ENCODE measurements at regions not wholly inside any gene's neighbourhood (a gene's known extent, or its start where the extent isn't known, plus 50 kb on each side); places are given as distances from the start of the nearest gene placed in this dataset.

- no peaks in the 10 kb centered on the region for H3K79me1 ChIP-seq (replicated peaks; ENCODE audit: low read length, poor library complexity, severe bottlenecking)
- no peak overlapping the region for H2AK5ac ChIP-seq (ENCODE audit: low read length, severe bottlenecking)
- H2BK12ac ChIP-seq (ENCODE audit: low read length in 2 of 2) = no peak overlapping the region
- 82% methylated on average over 2 of the region's 2 CpGs for WGBS
- no peak overlapping the region for H3K23ac ChIP-seq (ENCODE audit: low read length in 2 of 2)
- no peak overlapping the region for H4K8ac ChIP-seq (ENCODE audit: low read length)
- H2BK5ac ChIP-seq (ENCODE audit: low read depth, low read length, poor library complexity, severe bottlenecking) = no peak overlapping the region
- no peak overlapping the region for H3K14ac ChIP-seq (ENCODE audit: low read length in 2 of 2)
- no peak overlapping the region for H3K18ac ChIP-seq (ENCODE audit: low read depth in 1 of 2, low read length in 2 of 2)
- DNase-seq = no peak
- H3K4ac ChIP-seq (ENCODE audit: low read depth in 1 of 2, low read length in 2 of 2) = no peak overlapping the region
- H3K27me3 ChIP-seq (ENCODE audit: control insufficient read depth in 1 of 2, insufficient read depth in 1 of 2, low read length in 2 of 2) = no peaks in the 10 kb centered on the region
- no peak overlapping the region for H4K91ac ChIP-seq (ENCODE audit: low read length)
- no peaks in the 10 kb centered on the region for H3K9me3 ChIP-seq (ENCODE audit: control insufficient read depth, low read length)
- H3K4me3 ChIP-seq (ENCODE audit: insufficient read depth in 1 of 2, low read depth in 1 of 2, low read length in 2 of 2) = no peak overlapping the region
- H3K27ac ChIP-seq (ENCODE audit: low read length, poor library complexity, severe bottlenecking) = no peak overlapping the region
- no peak overlapping the region for H2AFZ ChIP-seq (ENCODE audit: low read depth, low read length)
- no peaks in the 10 kb centered on the region for H3K36me3 ChIP-seq (ENCODE audit: control insufficient read depth in 1 of 2, insufficient read depth in 2 of 2, low read depth in 1 of 2, low read length in 2 of 2)
- H2BK15ac ChIP-seq (ENCODE audit: low read depth, poor library complexity, severe bottlenecking) = no peak overlapping the region
- H3K9ac ChIP-seq (ENCODE audit: low read length) = no peak overlapping the region
- no peak overlapping the region for H2BK120ac ChIP-seq (ENCODE audit: low read depth, low read length)
- H3K4me2 ChIP-seq (ENCODE audit: low read length, poor library complexity, severe bottlenecking) = no peak overlapping the region
- H3K4me1 ChIP-seq (ENCODE audit: control insufficient read depth, insufficient read depth, low read depth, low read length) = no peaks in the 10 kb centered on the region
Measured at GRCh38 chr2:220014961-220015360, 387.5 kb downstream of the SLC4A3 start.

DNA sequence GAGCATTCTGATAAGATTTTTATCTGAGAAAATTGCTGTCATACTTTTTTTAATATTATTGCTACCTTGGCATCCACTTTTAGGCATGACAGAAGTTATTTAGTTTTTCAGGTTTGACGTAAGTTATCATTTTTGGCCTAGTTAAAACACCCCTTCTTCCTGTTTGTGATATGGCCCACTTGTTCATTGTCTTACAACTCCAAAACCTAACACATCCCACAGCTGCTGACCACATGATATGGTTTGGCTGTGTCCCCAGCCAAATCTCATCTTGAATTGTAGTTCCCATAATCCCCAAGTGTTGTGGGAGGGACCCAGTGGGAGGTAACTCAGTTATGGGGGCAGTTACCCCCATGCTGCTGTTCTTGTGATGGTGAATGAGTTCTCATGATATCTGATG is 388.1 kb downstream of the SLC4A3 start:
- Histone ChIP-seq H3K4me2 (ENCODE audit: low read length, poor library complexity, severe bottlenecking) (no peak overlapping the region), H2AK5ac (ENCODE audit: low read length, severe bottlenecking) (no peak overlapping the region), H4K91ac (ENCODE audit: low read length) (no peak overlapping the region), H2BK120ac (ENCODE audit: low read depth, low read length) (no peak overlapping the region), H3K9me3 (ENCODE audit: control insufficient read depth, low read length) (no peaks in the 10 kb centered on the region), H3K18ac (ENCODE audit: low read depth in 1 of 2, low read length in 2 of 2) (no peak overlapping the region), H2BK15ac (ENCODE audit: low read depth, poor library complexity, severe bottlenecking) (no peak overlapping the region), H2BK5ac (ENCODE audit: low read depth, low read length, poor library complexity, severe bottlenecking) (no peak overlapping the region), H3K27me3 (ENCODE audit: control insufficient read depth in 1 of 2, insufficient read depth in 1 of 2, low read length in 2 of 2) (no peaks in the 10 kb centered on the region), H3K23ac (ENCODE audit: low read length in 2 of 2) (no peak overlapping the region), H3K4me1 (ENCODE audit: control insufficient read depth, insufficient read depth, low read depth, low read length) (no peaks in the 10 kb centered on the region), H2BK12ac (ENCODE audit: low read length in 2 of 2) (no peak overlapping the region), H3K79me1 (replicated peaks; ENCODE audit: low read length, poor library complexity, severe bottlenecking) (no peaks in the 10 kb centered on the region), H3K36me3 (ENCODE audit: control insufficient read depth in 1 of 2, insufficient read depth in 2 of 2, low read depth in 1 of 2, low read length in 2 of 2) (no peaks in the 10 kb centered on the region), H3K4me3 (ENCODE audit: insufficient read depth in 1 of 2, low read depth in 1 of 2, low read length in 2 of 2) (no peak overlapping the region), H2AFZ (ENCODE audit: low read depth, low read length) (no peak overlapping the region), H3K4ac (ENCODE audit: low read depth in 1 of 2, low read length in 2 of 2) (no peak overlapping the region), H3K9ac (ENCODE audit: low read length) (no peak overlapping the region), H4K8ac (ENCODE audit: low read length) (no peak overlapping the region), H3K14ac (ENCODE audit: low read length in 2 of 2) (no peak overlapping the region), H3K27ac (ENCODE audit: low read length, poor library complexity, severe bottlenecking) (no peak overlapping the region)
- 100% methylated on average over 1 of the region's 1 CpG for WGBS
- DNase-seq = no peak

DNA sequence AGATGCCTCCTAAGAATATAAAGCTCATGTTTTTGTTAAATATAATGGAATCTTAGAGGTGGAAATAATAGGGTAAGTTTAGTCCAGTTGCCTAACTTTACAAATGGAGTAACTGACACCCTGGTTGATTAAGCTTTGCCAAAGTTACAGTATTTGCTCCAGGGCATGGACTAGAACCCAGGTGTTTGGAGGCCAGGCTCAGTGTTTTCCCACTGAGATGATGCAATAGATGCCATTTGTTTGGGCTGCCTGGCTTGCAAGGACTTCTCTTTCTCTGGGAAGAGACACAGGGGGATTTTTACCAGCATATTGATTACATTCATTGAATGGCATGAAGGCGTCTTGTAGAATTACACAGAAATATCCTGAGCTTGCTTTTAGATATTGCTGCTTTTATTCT is 397.8 kb downstream of the SLC4A3 start:
- Histone ChIP-seq H2BK12ac (ENCODE audit: low read length in 2 of 2) (no peak overlapping the region), H2BK15ac (ENCODE audit: low read depth, poor library complexity, severe bottlenecking) (no peak overlapping the region), H3K14ac (ENCODE audit: low read length in 2 of 2) (no peak overlapping the region), H4K8ac (ENCODE audit: low read length) (no peak overlapping the region), H3K9ac (ENCODE audit: low read length) (no peak overlapping the region), H2AK5ac (ENCODE audit: low read length, severe bottlenecking) (no peak overlapping the region), H3K23ac (ENCODE audit: low read length in 2 of 2) (no peak overlapping the region), H2BK120ac (ENCODE audit: low read depth, low read length) (no peak overlapping the region), H3K27ac (ENCODE audit: low read length, poor library complexity, severe bottlenecking) (no peak overlapping the region), H3K79me1 (replicated peaks; ENCODE audit: low read length, poor library complexity, severe bottlenecking) (no peaks in the 10 kb centered on the region), H3K4me2 (ENCODE audit: low read length, poor library complexity, severe bottlenecking) (no peak overlapping the region), H2BK5ac (ENCODE audit: low read depth, low read length, poor library complexity, severe bottlenecking) (no peak overlapping the region), H3K18ac (ENCODE audit: low read depth in 1 of 2, low read length in 2 of 2) (no peak overlapping the region), H3K4ac (ENCODE audit: low read depth in 1 of 2, low read length in 2 of 2) (no peak overlapping the region), H2AFZ (ENCODE audit: low read depth, low read length) (no peak overlapping the region), H4K91ac (ENCODE audit: low read length) (no peak overlapping the region), H3K27me3 (ENCODE audit: control insufficient read depth in 1 of 2, insufficient read depth in 1 of 2, low read length in 2 of 2) (no peaks in the 10 kb centered on the region), H3K4me1 (ENCODE audit: control insufficient read depth, insufficient read depth, low read depth, low read length) (no peaks in the 10 kb centered on the region), H3K9me3 (ENCODE audit: control insufficient read depth, low read length) (no peaks in the 10 kb centered on the region), H3K36me3 (ENCODE audit: control insufficient read depth in 1 of 2, insufficient read depth in 2 of 2, low read depth in 1 of 2, low read length in 2 of 2) (no peaks in the 10 kb centered on the region), H3K4me3 (ENCODE audit: insufficient read depth in 1 of 2, low read depth in 1 of 2, low read length in 2 of 2) (no peak overlapping the region)
- 100% methylated on average over 1 of the region's 1 CpG for WGBS
- no peak for DNase-seq

- Histone ChIP-seq H3K4me3 (ENCODE audit: insufficient read depth in 1 of 2, low read depth in 1 of 2, low read length in 2 of 2) (no peak overlapping the region), H3K4me1 (ENCODE audit: control insufficient read depth, insufficient read depth, low read depth, low read length) (peaks cover 1% of the 10 kb centered on the region), H2AK5ac (ENCODE audit: low read length, severe bottlenecking) (no peak overlapping the region), H3K23ac (ENCODE audit: low read length in 2 of 2) (no peak overlapping the region), H3K14ac (ENCODE audit: low read length in 2 of 2) (no peak overlapping the region), H3K79me1 (replicated peaks; ENCODE audit: low read length, poor library complexity, severe bottlenecking) (no peaks in the 10 kb centered on the region), H2BK5ac (ENCODE audit: low read depth, low read length, poor library complexity, severe bottlenecking) (no peak overlapping the region), H2BK12ac (ENCODE audit: low read length in 2 of 2) (no peak overlapping the region), H3K9me3 (ENCODE audit: control insufficient read depth, low read length) (no peaks in the 10 kb centered on the region), H2BK15ac (ENCODE audit: low read depth, poor library complexity, severe bottlenecking) (no peak overlapping the region), H3K9ac (ENCODE audit: low read length) (no peak overlapping the region), H2BK120ac (ENCODE audit: low read depth, low read length) (no peak overlapping the region), H3K4ac (ENCODE audit: low read depth in 1 of 2, low read length in 2 of 2) (no peak overlapping the region), H3K27ac (ENCODE audit: low read length, poor library complexity, severe bottlenecking) (no peak overlapping the region), H3K18ac (ENCODE audit: low read depth in 1 of 2, low read length in 2 of 2) (no peak overlapping the region), H3K36me3 (ENCODE audit: control insufficient read depth in 1 of 2, insufficient read depth in 2 of 2, low read depth in 1 of 2, low read length in 2 of 2) (no peaks in the 10 kb centered on the region), H4K91ac (ENCODE audit: low read length) (no peak overlapping the region), H3K27me3 (ENCODE audit: control insufficient read depth in 1 of 2, insufficient read depth in 1 of 2, low read length in 2 of 2) (no peaks in the 10 kb centered on the region), H2AFZ (ENCODE audit: low read depth, low read length) (no peak overlapping the region), H3K4me2 (ENCODE audit: low read length, poor library complexity, severe bottlenecking) (no peak overlapping the region), H4K8ac (ENCODE audit: low read length) (no peak overlapping the region)
- DNase-seq = no peak
- WGBS = no CpG with 5 or more reads among the region's 1 CpG
Measured at GRCh38 chr2:220029013-220029412, 401.6 kb downstream of the SLC4A3 start.

All from mesenchymal stem cell (in vitro differentiated cells and primary cell).